Esophagus squamous epithelium (tissue), 4 donors: ENCODE measurements at regions not wholly inside any gene's neighbourhood (a gene's known extent, or its start where the extent isn't known, plus 50 kb on each side); places are given as distances from the start of the nearest gene placed in this dataset.

Experiments
- CTCF ChIP-seq, 6 experiments: fragments of 450-650 bp in 4 of 6; fragments of 200-600 bp in 2 of 6; sonication (generic) in 2 of 6; IDR thresholded peaks; one replicate each; pipeline ENCODE4 v1.5.1; 2016 to 2019; ENCODE audit warnings: antibody characterized with exemption in 6 of 6, mild to moderate bottlenecking in 4 of 6, moderate library complexity in 4 of 6
- POLR2A ChIP-seq, 4 donors: fragments of 450-650 bp; IDR thresholded peaks; one replicate each; pipeline ENCODE4 v1.6.1; 2017; ENCODE audit warnings: antibody characterized with exemption in 4 of 4, mild to moderate bottlenecking in 4 of 4, moderate library complexity in 3 of 4

- no peak for TF ChIP-seq CTCF (IDR thresholded peaks at IDR 0.05)
- TF ChIP-seq POLR2A (IDR thresholded peaks at IDR 0.05), result no peak
Measured at GRCh38 chr4:32840461-32841189, 2120.5 kb downstream of the PCDH7 start.
